ENCODE measurements at regions not wholly inside any gene's neighbourhood (a gene's known extent, or its start where the extent isn't known, plus 50 kb on each side); places are given as distances from the start of the nearest gene placed in this dataset.

GRCh38 chr2:196475611-196476010 lies 163.9 kb upstream of the CCDC150 start (continued):
- TF ChIP-seq CTCF (IDR thresholded peaks at IDR 0.05 in 2 of 3, conservative IDR thresholded peaks at IDR 0.05 in 1 of 3; ENCODE audit: borderline replicate concordance in 1 of 3, insufficient read depth in 1 of 3, low read depth in 2 of 3, low read length in 2 of 3), result no peak

- Histone ChIP-seq H3K4me2 (ENCODE audit: low read length) (no peak overlapping the region), H3K36me3 (ENCODE audit: control insufficient read depth in 1 of 2, insufficient read depth in 2 of 2, low read length in 2 of 2) (no peaks in the 10 kb centered on the region), H3K79me2 (ENCODE audit: insufficient read depth, low read length) (no peaks in the 10 kb centered on the region), H3K9ac (ENCODE audit: low read length) (no peak overlapping the region), H3K4me1 (ENCODE audit: control insufficient read depth in 1 of 2, insufficient read depth in 2 of 2, low read length in 2 of 2) (no peaks in the 10 kb centered on the region), H3K27ac (ENCODE audit: low read depth, low read length) (no peak overlapping the region), H3K27me3 (ENCODE audit: insufficient read depth, low read length) (no peaks in the 10 kb centered on the region), H3K9me2 (ENCODE audit: insufficient read depth) (no peaks in the 10 kb centered on the region), H2AFZ (ENCODE audit: low read depth, low read length, poor library complexity, severe bottlenecking) (no peak overlapping the region), H3K4me3 (replicated peaks in 1 of 2; ENCODE audit: low read depth in 1 of 2, low read length in 2 of 2) (no peak overlapping the region), H3K9me3 (ENCODE audit: control insufficient read depth in 1 of 2, insufficient read depth in 1 of 2, low read depth in 1 of 2, low read length in 2 of 2) (no peaks in the 10 kb centered on the region), H4K20me1 (ENCODE audit: insufficient read depth) (no peaks in the 10 kb centered on the region)
- POLR2A ChIA-PET, result no interaction called here
- intact Hi-C loops (cut with micrococcal nuclease), result no loop called here
- RAD21 ChIA-PET (ENCODE audit: low non-redundant PET in 1 of 2, low total read pairs in 2 of 2, uncharacterized antibody in 2 of 2, unreplicated experiment in 2 of 2), result no interaction called here
- CTCF ChIA-PET, result no interaction called here
- DNase-seq (ENCODE audit: low read depth, low spot score) (no peak), ATAC-seq (no peak)
- no TSS peak for BruUV-seq (replicated peaks)
- TF ChIP-seq MAX (IDR thresholded peaks at IDR 0.05), result no peak
- TF ChIP-seq ZBTB33 (IDR thresholded peaks at IDR 0.05; ENCODE audit: extremely low read depth, insufficient replicate concordance, low read length), result no peak
- no peak for TF ChIP-seq EGR1 (IDR thresholded peaks at IDR 0.05; ENCODE audit: low read depth)
- TF ChIP-seq POLR2A (IDR thresholded peaks at IDR 0.05; ENCODE audit: borderline replicate concordance, extremely low read depth, insufficient read depth, insufficient read length), result no peak
- no peak for TF ChIP-seq JUND (IDR thresholded peaks at IDR 0.05)
- no peak for TF ChIP-seq ELF1 (IDR thresholded peaks at IDR 0.05; ENCODE audit: borderline replicate concordance, low read depth)
These were observed 160.9 kb upstream of the CCDC150 start for GRCh38 chr2:196478588-196478987.

Data from HCT116 (cell line).